ENCODE measurements at regions not wholly inside any gene's neighbourhood (a gene's known extent, or its start where the extent isn't known, plus 50 kb on each side); places are given as distances from the start of the nearest gene placed in this dataset.
A peak's percentile ranks its signal among the peaks of the same experiment; 100 is the strongest.
"Not testable (repeated sequence)": the region's sequence is repeated elsewhere in the genome, so short reads cannot be mapped to it uniquely, and the experiment has no call there.

GRCh38 chr3:18988614-18989229 is 159.6 kb upstream of the KCNH8 start:
- DNase-seq (ENCODE audit: extremely low read depth in 1 of 2, low read depth in 1 of 2) = no peak

GRCh38 chr3:18987862-18988447 is 160.4 kb upstream of the KCNH8 start:
- DNase-seq (ENCODE audit: extremely low read depth in 1 of 2, low read depth in 1 of 2) = no peak

GRCh38 chr3:18987070-18987469 is 161.2 kb upstream of the KCNH8 start:
- DNase-seq (ENCODE audit: extremely low read depth in 1 of 2, low read depth in 1 of 2) = no peak

- DNase-seq (ENCODE audit: extremely low read depth in 1 of 2, low read depth in 1 of 2) = no peak
Observed at GRCh38 chr3:18982920-18983319, 165.4 kb upstream of the KCNH8 start.

DNA sequence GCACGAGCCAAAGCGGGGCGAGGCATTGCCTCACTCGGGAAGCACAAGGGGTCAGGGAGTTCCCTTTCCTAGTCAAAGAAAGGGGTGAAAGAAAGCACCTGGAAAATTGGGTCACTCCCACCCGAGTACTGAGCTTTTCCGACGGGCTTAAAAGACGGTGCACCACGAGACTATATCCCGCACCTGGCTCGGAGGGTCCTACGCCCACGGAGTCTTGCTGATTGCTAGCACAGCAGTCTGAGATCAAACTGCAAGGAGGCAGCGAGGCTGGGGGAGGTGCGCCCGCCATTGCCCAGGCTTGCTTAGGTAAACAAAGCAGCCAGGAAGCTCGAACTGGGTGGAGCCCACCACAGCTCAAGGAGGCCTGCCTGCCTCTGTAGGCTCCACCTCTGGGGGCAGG is 172.2 kb upstream of the KCNH8 start:
- not testable (repeated sequence) for DNase-seq (ENCODE audit: extremely low read depth in 1 of 2, low read depth in 1 of 2)

DNA sequence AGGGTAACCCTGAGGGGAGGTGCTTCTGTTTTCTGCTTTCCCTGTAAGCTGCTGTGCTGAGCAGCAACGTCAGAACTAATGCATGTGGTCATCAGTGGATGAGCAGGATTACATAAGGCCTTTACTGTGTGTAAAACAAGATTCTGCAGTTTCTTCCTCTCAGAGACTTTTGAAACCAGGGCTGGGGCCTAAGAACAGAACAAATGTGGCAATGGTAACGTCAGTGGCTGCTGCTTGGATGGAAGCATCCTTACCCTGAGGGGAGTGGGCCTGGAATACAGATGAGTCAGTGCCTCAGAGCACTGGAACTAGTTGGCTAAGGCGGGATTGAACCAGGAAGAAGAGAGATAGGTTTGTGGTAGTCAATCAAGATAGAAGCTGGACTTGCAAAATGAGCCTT is 180.2 kb upstream of the KCNH8 start:
- no peak for DNase-seq (ENCODE audit: extremely low read depth in 1 of 2, low read depth in 1 of 2)

GRCh38 chr3:18965781-18966180 is 182.5 kb upstream of the KCNH8 start:
- DNase-seq (ENCODE audit: extremely low read depth in 1 of 2, low read depth in 1 of 2) = no peak

DNA sequence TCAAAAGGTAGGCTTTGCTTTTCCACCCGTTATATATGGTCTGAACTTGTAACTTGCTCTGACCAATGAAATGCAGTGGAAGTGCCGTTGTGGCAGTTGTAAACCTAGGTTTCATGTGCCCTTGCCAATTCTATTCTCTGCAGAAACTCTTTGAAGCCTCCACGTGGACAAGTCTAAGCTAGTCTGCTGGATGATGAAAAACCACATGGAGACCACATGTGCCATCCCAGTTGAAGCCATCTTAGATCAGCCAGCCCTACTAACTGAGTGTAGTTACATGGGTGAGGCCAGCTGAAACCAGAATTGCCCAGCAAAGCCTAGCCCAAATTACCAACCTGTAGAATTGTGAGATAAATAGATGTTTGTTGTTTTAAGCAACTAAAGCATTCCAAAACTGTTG is 183.7 kb upstream of the KCNH8 start:
- DNase-seq (ENCODE audit: extremely low read depth in 1 of 2, low read depth in 1 of 2) = no peak

- DNase-seq (ENCODE audit: extremely low read depth in 1 of 2, low read depth in 1 of 2) = no peak
Observed at GRCh38 chr3:18951333-18951732, 197.0 kb upstream of the KCNH8 start.

DNA sequence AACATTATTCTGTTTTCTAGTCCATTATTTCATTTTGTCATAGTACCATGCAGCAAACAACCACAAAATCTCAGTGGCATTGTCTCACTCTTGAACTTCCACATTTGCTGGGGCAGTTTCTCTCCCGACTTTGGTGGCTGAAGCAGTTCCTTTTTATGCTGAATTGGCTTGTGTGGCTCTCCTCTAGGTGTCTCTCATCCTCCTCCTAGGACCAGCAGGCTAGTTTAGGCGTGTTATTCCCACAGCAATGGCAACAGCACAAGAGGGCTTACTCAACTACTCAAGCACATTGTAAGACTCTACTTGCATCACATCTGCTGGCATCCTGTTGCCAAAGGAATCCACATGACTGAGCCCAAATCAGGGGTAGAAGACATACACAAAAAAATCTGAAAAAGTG is 201.8 kb upstream of the KCNH8 start:
- DNase-seq (ENCODE audit: extremely low read depth in 1 of 2, low read depth in 1 of 2) = no peak

DNA sequence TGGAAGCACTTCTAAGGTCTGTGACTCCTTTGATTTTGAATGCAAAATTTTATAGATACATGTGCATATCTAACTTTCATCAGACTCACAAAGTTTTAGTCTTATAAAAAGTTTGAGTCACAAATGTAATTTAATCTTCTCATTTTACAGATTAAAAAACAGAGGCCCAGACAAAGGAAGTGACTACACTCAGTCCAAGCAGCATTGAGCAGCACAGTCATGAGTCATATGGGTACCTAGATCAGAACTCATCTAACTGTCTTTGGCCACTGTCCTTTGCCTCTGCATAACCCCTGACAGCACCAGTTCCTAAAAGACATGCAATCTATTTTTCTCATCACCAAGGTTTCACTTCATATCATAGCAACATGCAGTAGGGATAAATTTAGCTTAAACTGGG is 210.7 kb upstream of the KCNH8 start:
- no peak for DNase-seq (ENCODE audit: extremely low read depth in 1 of 2, low read depth in 1 of 2)

DNA sequence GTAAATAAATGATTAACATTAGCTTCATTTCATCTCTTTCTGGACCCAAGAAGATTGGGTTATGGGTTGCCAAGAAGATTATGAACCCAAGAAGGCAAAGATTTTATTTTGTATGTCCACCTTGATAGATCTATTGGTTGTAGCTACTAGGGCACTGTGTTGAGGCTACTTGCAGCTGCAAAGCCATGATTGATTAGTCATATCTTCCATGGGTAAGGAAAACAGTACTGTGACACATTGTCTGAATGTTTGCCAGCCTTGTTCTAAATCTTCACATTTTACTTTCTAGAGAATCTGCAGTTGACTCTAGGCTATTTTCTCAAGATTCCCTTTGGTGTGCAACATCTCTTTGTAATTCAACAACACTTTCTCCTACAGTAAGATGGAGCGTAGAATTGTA is 229.2 kb upstream of the KCNH8 start:
- no peak for DNase-seq (ENCODE audit: extremely low read depth in 1 of 2, low read depth in 1 of 2)

DNA sequence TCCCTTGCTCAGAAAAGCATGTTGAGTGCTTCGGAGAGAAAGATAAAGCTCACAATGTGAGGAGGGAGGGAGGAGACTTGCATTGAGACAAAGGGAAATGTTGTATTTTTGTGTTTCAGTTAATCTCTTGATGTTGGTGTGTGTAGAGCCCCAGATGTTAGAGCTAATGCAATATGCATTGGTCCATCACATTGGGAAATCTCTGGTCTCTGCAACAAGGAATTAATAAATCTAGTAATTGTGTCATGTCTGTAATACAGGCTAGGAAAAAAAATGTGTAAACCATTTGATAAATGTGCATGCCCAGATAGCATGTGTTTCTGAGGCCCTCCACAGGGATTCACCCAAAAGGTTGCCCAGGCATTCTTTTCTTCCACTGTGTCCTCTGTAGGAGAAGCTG is 230.4 kb upstream of the KCNH8 start:
- no peak for DNase-seq (ENCODE audit: extremely low read depth in 1 of 2, low read depth in 1 of 2)

GRCh38 chr3:18902081-18902793 is 246.1 kb upstream of the KCNH8 start:
- DNase-seq (ENCODE audit: extremely low read depth in 1 of 2, low read depth in 1 of 2) = no peak

GRCh38 chr3:18901571-18901970 is 246.7 kb upstream of the KCNH8 start:
- DNase-seq (ENCODE audit: extremely low read depth in 1 of 2, low read depth in 1 of 2) = no peak

GRCh38 chr3:18900994-18901393 is 247.3 kb upstream of the KCNH8 start:
- DNase-seq (ENCODE audit: extremely low read depth in 1 of 2, low read depth in 1 of 2) = no peak

GRCh38 chr3:18898911-18899310 is 249.4 kb upstream of the KCNH8 start:
- no peak for DNase-seq (ENCODE audit: extremely low read depth in 1 of 2, low read depth in 1 of 2)

DNA sequence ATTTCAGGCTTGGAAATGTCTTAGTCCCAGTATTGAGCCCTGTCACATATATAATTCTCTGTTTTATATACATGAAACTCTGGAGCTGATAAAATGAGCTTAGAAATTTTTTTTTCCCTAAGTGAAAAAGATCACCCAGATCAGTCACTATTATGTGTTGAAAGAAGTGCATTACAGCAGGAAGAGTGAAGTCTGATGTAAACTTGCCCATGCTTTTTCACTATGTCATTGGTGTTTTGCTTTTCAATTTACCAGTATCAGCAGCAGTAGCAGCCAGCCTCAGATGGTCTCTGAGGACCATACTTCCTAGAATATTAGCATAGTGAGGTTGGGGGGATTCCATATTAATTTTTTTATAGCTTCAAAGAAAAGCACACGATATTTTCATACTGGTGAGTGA is 255.6 kb upstream of the KCNH8 start:
- DNase-seq (ENCODE audit: extremely low read depth in 1 of 2, low read depth in 1 of 2) = no peak

- DNase-seq (ENCODE audit: extremely low read depth in 1 of 2, low read depth in 1 of 2) = no peak
Observed at GRCh38 chr3:18892047-18892446, 256.3 kb upstream of the KCNH8 start.

- DNase-seq (ENCODE audit: extremely low read depth in 1 of 2, low read depth in 1 of 2) = peak in 1 of 2 donors; percentile 30
Observed at GRCh38 chr3:18891641-18892040, 256.7 kb upstream of the KCNH8 start.

- DNase-seq (ENCODE audit: extremely low read depth in 1 of 2, low read depth in 1 of 2) = no peak
Observed at GRCh38 chr3:18890449-18890848, 257.9 kb upstream of the KCNH8 start.

DNA sequence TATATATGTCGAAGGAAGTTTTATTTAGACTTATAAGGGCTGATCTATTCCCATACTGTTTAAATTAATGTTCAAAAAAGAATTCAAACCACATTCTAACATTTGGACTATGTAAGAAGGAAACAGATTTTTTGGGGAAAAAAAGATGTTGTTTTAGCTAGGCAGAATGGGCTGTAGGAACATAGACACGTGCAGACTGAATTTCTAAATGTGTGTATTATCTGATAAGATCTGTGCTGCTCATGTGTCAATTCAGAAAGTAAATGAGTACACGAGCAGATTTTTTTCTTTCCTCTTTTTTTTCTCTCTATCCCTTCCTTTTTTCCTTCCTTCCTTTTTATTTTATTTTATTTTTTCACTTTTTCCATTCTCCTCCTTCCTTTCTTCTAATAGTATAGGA is 259.5 kb upstream of the KCNH8 start:
- no peak for DNase-seq (ENCODE audit: extremely low read depth in 1 of 2, low read depth in 1 of 2)

Data from stimulated activated CD8-positive, alpha-beta memory T cell treated with anti-CD3 and anti-CD28 coated beads, Interleukin-7, amount 100 ng/mL, for 48 hours (primary cell).